ENCODE measurements at regions not wholly inside any gene's neighbourhood (a gene's known extent, or its start where the extent isn't known, plus 50 kb on each side); places are given as distances from the start of the nearest gene placed in this dataset.

GRCh38 chr22:34570408-34570807 lies 495.6 kb upstream of the ISX start:
- no peak for TF ChIP-seq EZH2phosphoT487 (IDR thresholded peaks at IDR 0.05; ENCODE audit: insufficient read depth, low read depth)
- no peak for TF ChIP-seq EZH2 (IDR thresholded peaks at IDR 0.05; ENCODE audit: insufficient read depth, poor library complexity, severe bottlenecking)

Measured in GM23248 (cell line).